HCT116 (cell line): ENCODE measurements at regions not wholly inside any gene's neighbourhood (a gene's known extent, or its start where the extent isn't known, plus 50 kb on each side); places are given as distances from the start of the nearest gene placed in this dataset.
A peak's percentile ranks its signal among the peaks of the same experiment; 100 is the strongest.

Experiments used
- ATAC-seq: fragments of 200-7000 bp; cut with Tn5 transposase; 2 replicates; pipeline ENCODE4 v1.9.1; 2020; ENCODE audit warnings: mild to moderate bottlenecking, moderate library complexity
- BruUV-seq: library from RNA; stranded (reverse); fragments of 400-500 nt; replicated peaks from 2 replicates; lab custom pipeline; 2021; lab: Mats Ljungman, UMichigan
- CTCF ChIA-PET: fragments of 300-600 bp; sonication (Branson Sonifier 250); formaldehyde crosslinking; loops from one replicate; lab custom pipeline; 2021; ENCODE audit warnings: antibody characterized with exemption; lab: Charles Lee
- POLR2A ChIA-PET: fragments of 300-600, 350-600 bp; sonication (Branson Sonifier 250); formaldehyde crosslinking; loops from one replicate; lab custom pipeline; 2021; ENCODE audit warnings: antibody characterized with exemption; lab: Charles Lee
- RAD21 ChIA-PET, 2 experiments: fragments of 300-600 bp; sonication (Branson Sonifier 250); formaldehyde crosslinking; loops; one replicate each; lab custom pipeline; 2023; ENCODE audit warnings: low total read pairs in 2 of 2; ENCODE audit not compliant: uncharacterized antibody in 2 of 2, unreplicated experiment in 2 of 2, low non-redundant PET in 1 of 2; lab: Charles Lee
- DNase-seq: peaks from one replicate; pipeline ENCODE4 v3.0.0-alpha.2; 2010; ENCODE audit warnings: low read depth, low spot score
- H2AFZ ChIP-seq: fragments of 200-600 bp; shearing (Covaris generic), sonication (generic); 2 replicates; pipeline ENCODE4 v1.6.1; 2017; ENCODE audit warnings: low read depth, mixed run types, mixed read lengths, antibody characterized with exemption, low read length; ENCODE audit not compliant: poor library complexity, severe bottlenecking
- H3K27ac ChIP-seq: 2 replicates; pipeline ENCODE4 v1.5.1; 2012; ENCODE audit warnings: low read depth, low read length
- H3K27me3 ChIP-seq: fragments of 200-600 bp; sonication (generic); 2 replicates; pipeline ENCODE4 v1.6.1; 2016; ENCODE audit warnings: mixed run types, low read length, mixed read lengths; ENCODE audit not compliant: insufficient read depth
- H3K36me3 ChIP-seq, 2 experiments: fragments of 200-500 bp in 1 of 2; fragments of 200-600 bp in 1 of 2; sonication (Bioruptor generic) in 1 of 2; sonication (generic) in 1 of 2; 2 replicates each; pipeline versions ENCODE4 v1.5.1 to v1.6.1; 2014 to 2016; ENCODE audit warnings: low read length in 2 of 2, inconsistent platforms in 1 of 2, mixed read lengths in 1 of 2, mixed run types in 1 of 2; ENCODE audit not compliant: insufficient read depth in 2 of 2, control insufficient read depth in 1 of 2
- H3K4me1 ChIP-seq, 2 experiments: fragments of 200-600 bp in 1 of 2; sonication (generic) in 1 of 2; 2 replicates each; pipeline versions ENCODE4 v1.5.1 to v1.6.1; 2012 to 2017; ENCODE audit warnings: low read length in 2 of 2, inconsistent platforms in 1 of 2, mild to moderate bottlenecking in 1 of 2, mixed read lengths in 1 of 2, mixed run types in 1 of 2, moderate library complexity in 1 of 2; ENCODE audit not compliant: insufficient read depth in 2 of 2, control insufficient read depth in 1 of 2
- H3K4me2 ChIP-seq: fragments of 200-600 bp; sonication (generic); 2 replicates; pipeline ENCODE4 v1.6.1; 2017; ENCODE audit warnings: mixed run types, low read length, mixed read lengths
- H3K4me3 ChIP-seq, 2 experiments: fragments of 200-600 bp in 1 of 2; sonication (generic) in 1 of 2; replicated peaks in 1 of 2; 2 replicates each; pipeline ENCODE4 v1.5.1; 2011 to 2016; ENCODE audit warnings: low read length in 2 of 2, control low read depth in 1 of 2, low read depth in 1 of 2, mild to moderate bottlenecking in 1 of 2, mixed read lengths in 1 of 2, mixed run types in 1 of 2
- H3K79me2 ChIP-seq: fragments of 200-600 bp; sonication (generic); 2 replicates; pipeline ENCODE4 v1.6.1; 2017; ENCODE audit warnings: mild to moderate bottlenecking, mixed run types, low read length, moderate library complexity, mixed read lengths; ENCODE audit not compliant: insufficient read depth
- H3K9ac ChIP-seq: fragments of 200-600 bp; sonication (generic); 2 replicates; pipeline ENCODE4 v1.6.1; 2016; ENCODE audit warnings: low read length, mixed read lengths
- H3K9me2 ChIP-seq: fragments of 200-600 bp; sonication (generic), shearing (Covaris generic); 2 replicates; pipeline ENCODE4 v1.6.1; 2017; ENCODE audit warnings: mixed run types, mild to moderate bottlenecking, moderate library complexity; ENCODE audit not compliant: insufficient read depth
- H3K9me3 ChIP-seq, 2 experiments: fragments of 200-500 bp in 1 of 2; fragments of 200-600 bp in 1 of 2; sonication (Bioruptor generic) in 1 of 2; sonication (generic) in 1 of 2; 2 replicates each; pipeline ENCODE4 v1.6.1; 2014 to 2017; ENCODE audit warnings: low read length in 2 of 2, mixed read lengths in 2 of 2, inconsistent platforms in 1 of 2, low read depth in 1 of 2, mild to moderate bottlenecking in 1 of 2, mixed run types in 1 of 2, moderate library complexity in 1 of 2; ENCODE audit not compliant: control insufficient read depth in 1 of 2, insufficient read depth in 1 of 2
- H4K20me1 ChIP-seq: fragments of 200-600 bp; sonication (generic), shearing (Covaris generic); 2 replicates; pipeline ENCODE4 v1.6.1; 2017; ENCODE audit warnings: mixed run types, mild to moderate bottlenecking, moderate library complexity; ENCODE audit not compliant: insufficient read depth
- CTCF ChIP-seq, 3 experiments: fragments of 200-600 bp in 1 of 3; sonication (generic) in 1 of 3; IDR thresholded peaks in 2 of 3; conservative IDR thresholded peaks in 1 of 3; 2 replicates each; pipeline ENCODE4 v1.5.1; 2012 to 2017; ENCODE audit warnings: low read depth in 2 of 3, low read length in 2 of 3, antibody characterized with exemption in 1 of 3, borderline replicate concordance in 1 of 3, control low read depth in 1 of 3, mild to moderate bottlenecking in 1 of 3, mixed read lengths in 1 of 3, mixed run types in 1 of 3, moderate library complexity in 1 of 3; ENCODE audit not compliant: insufficient read depth in 1 of 3
- EGR1 ChIP-seq: IDR thresholded peaks from 2 replicates; pipeline ENCODE4 v1.6.1; 2012; ENCODE audit warnings: low read depth
- EZH2 ChIP-seq: fragments of 200-600 bp; sonication (generic); IDR thresholded peaks from 2 replicates; pipeline ENCODE4 v1.6.1; 2017; ENCODE audit warnings: antibody characterized with exemption, mixed run types
- EZH2phosphoT487 ChIP-seq: fragments of 200-600 bp; IDR thresholded peaks from 2 replicates; pipeline ENCODE4 v1.6.1; 2018; ENCODE audit warnings: antibody characterized with exemption, borderline replicate concordance
- MAX ChIP-seq: IDR thresholded peaks from 2 replicates; pipeline ENCODE4 v1.6.1; 2012
- POLR2A ChIP-seq: IDR thresholded peaks from 2 replicates; pipeline ENCODE4 v1.7.0; 2011; ENCODE audit warnings: borderline replicate concordance; ENCODE audit not compliant: insufficient read depth, insufficient read length; ENCODE audit errors: extremely low read depth
- RAD21 ChIP-seq: IDR thresholded peaks from 2 replicates; pipeline ENCODE4 v1.6.1; 2012; ENCODE audit warnings: low read depth, mild to moderate bottlenecking
- SRF ChIP-seq: IDR thresholded peaks from 2 replicates; pipeline ENCODE4 v1.6.1; 2012; ENCODE audit warnings: low read depth
- ZFX ChIP-seq: fragments of 450-650 bp; IDR thresholded peaks from 2 replicates; pipeline ENCODE4 v1.6.1; 2017
- intact Hi-C: fragments of 100-400 bp; cut with micrococcal nuclease; formaldehyde crosslinking; loops from 2 replicates; pipeline ENCODE4 v1.10.0; 2022
- TF ChIP-seq, protein P1 (sequence below): IDR thresholded peaks from 2 replicates; pipeline ENCODE4 v1.6.1; 2012

DNA sequence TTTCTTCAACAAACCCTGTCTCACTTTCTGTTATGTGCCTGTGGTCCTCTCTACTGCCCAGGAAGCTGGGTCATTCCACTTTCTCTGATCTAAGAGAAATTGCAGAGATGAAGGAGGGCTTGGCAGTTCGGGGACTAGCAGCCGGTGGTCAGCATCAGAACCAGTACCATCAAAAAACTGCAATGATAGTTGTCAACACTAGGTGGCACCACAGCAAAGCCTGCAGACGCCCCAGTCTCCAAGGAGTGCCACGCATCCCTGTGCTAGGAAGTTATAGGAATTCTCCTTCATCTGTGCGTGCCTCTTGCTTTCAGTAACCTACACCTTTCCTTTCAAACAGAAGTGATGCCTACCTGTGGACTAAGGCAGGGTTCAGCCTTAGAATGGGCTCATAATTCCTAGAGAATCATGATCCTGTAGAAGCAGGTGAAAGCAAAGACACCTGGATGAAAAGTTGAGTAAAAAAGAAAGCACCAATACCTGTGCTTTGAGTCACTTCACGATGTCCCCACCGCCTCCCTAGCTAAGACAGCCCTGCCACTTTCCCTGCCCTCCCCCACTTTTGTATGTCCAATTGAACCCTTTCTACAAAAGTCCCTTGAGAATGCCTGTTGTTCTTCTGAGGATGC is 129.2 kb downstream of the ADAMTS1 start:
- POLR2A ChIA-PET: no interaction called here
- H3K79me2 ChIP-seq: no peaks in the 10 kb centered on the region
- no peak overlapping the region for H3K9ac ChIP-seq
- no peak for DNase-seq
- no TSS peak for BruUV-seq
- no peaks in the 10 kb centered on the region for H3K36me3 ChIP-seq
- H2AFZ ChIP-seq: no peak overlapping the region
- no peak overlapping the region for H3K27ac ChIP-seq
- no peaks in the 10 kb centered on the region for H3K9me2 ChIP-seq
- no peaks in the 10 kb centered on the region for H3K27me3 ChIP-seq
- no peak for TF ChIP-seq SRF
- TF ChIP-seq EGR1: no peak
- TF ChIP-seq EZH2: no peak
- TF ChIP-seq, protein P1, sequence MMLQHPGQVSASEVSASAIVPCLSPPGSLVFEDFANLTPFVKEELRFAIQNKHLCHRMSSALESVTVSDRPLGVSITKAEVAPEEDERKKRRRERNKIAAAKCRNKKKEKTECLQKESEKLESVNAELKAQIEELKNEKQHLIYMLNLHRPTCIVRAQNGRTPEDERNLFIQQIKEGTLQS: no peak
- no peak for TF ChIP-seq MAX
- TF ChIP-seq CTCF (IDR thresholded peaks at IDR 0.05 in 2 of 3, conservative IDR thresholded peaks at IDR 0.05 in 1 of 3; ENCODE audit: borderline replicate concordance in 1 of 3, insufficient read depth in 1 of 3, low read depth in 2 of 3, low read length in 2 of 3): peak in 2 of 3 experiments; percentile 63 to 64; a peak in 4 of 6 replicates
- TF ChIP-seq ZFX: no peak
- 0 out of 2 replicates have a peak, but pooled peaks have one; percentile 16 for TF ChIP-seq RAD21
- TF ChIP-seq POLR2A: no peak
- no peak for TF ChIP-seq EZH2phosphoT487
- intact Hi-C loops: loop anchor here (2.0 kb wide), 1 partner anchor 1107 kb away; no protein-coding TSS in a partner anchor
- H3K4me3 ChIP-seq: no peak overlapping the region
- RAD21 ChIA-PET: no interaction called here
- H3K4me2 ChIP-seq: no peak overlapping the region
- H3K9me3 ChIP-seq: no peaks in the 10 kb centered on the region
- no peaks in the 10 kb centered on the region for H4K20me1 ChIP-seq
- peak; percentile 63 for ATAC-seq
- CTCF ChIA-PET: no interaction called here
- H3K4me1 ChIP-seq: no peaks in the 10 kb centered on the region
